Vagina (tissue), 2 donors: ENCODE measurements at regions not wholly inside any gene's neighbourhood (a gene's known extent, or its start where the extent isn't known, plus 50 kb on each side); places are given as distances from the start of the nearest gene placed in this dataset.

Source experiments
- DNase-seq, 2 donors: peaks; one replicate each; pipeline ENCODE4 v3.0.0-alpha.2; 2017; ENCODE audit errors: extremely low spot score in 2 of 2
- H3K27ac ChIP-seq: fragments of 200-600 bp; sonication (generic); one replicate; pipeline ENCODE4 v1.5.1; 2019
- H3K27me3 ChIP-seq: fragments of 200-600 bp; sonication (generic); one replicate; pipeline ENCODE4 v1.5.1; 2019
- H3K36me3 ChIP-seq, 2 donors: fragments of 200-600 bp; sonication (generic); one replicate each; pipeline ENCODE4 v1.5.1; 2017 to 2019
- H3K4me1 ChIP-seq: fragments of 200-600 bp; sonication (generic); one replicate; pipeline ENCODE4 v1.5.1; 2019
- H3K4me3 ChIP-seq, 2 donors: fragments of 200-600 bp; sonication (generic); 1 replicate in 1 of 2; 2 replicates in 1 of 2; pipeline ENCODE4 v1.5.1; 2016 to 2019
- H3K9me3 ChIP-seq: fragments of 200-600 bp; sonication (generic); one replicate; pipeline ENCODE4 v1.5.1; 2019
- CTCF ChIP-seq, 3 experiments: fragments of 450-650 bp in 2 of 3; fragments of 200-600 bp in 1 of 3; sonication (generic) in 1 of 3; IDR thresholded peaks; one replicate each; pipeline ENCODE4 v1.5.1; 2017 to 2019; ENCODE audit warnings: antibody characterized with exemption in 3 of 3, mild to moderate bottlenecking in 2 of 3, moderate library complexity in 2 of 3
- POLR2A ChIP-seq, 2 donors: fragments of 450-650 bp; IDR thresholded peaks; one replicate each; pipeline ENCODE4 v1.6.1; 2017; ENCODE audit warnings: antibody characterized with exemption in 2 of 2, mild to moderate bottlenecking in 2 of 2, moderate library complexity in 2 of 2
- POLR2AphosphoS5 ChIP-seq, 2 donors: sonication (generic); formaldehyde crosslinking; IDR thresholded peaks; one replicate each; pipeline ENCODE4 v1.9.0; 2017; ENCODE audit warnings: antibody characterized with exemption in 2 of 2, mild to moderate bottlenecking in 2 of 2, low read depth in 1 of 2; ENCODE audit not compliant: insufficient read depth in 1 of 2
- intact Hi-C: fragments of 100-400 bp; cut with DNase I; formaldehyde crosslinking; loops from one replicate; pipeline ENCODE4 v1.15.1; 2023

DNA sequence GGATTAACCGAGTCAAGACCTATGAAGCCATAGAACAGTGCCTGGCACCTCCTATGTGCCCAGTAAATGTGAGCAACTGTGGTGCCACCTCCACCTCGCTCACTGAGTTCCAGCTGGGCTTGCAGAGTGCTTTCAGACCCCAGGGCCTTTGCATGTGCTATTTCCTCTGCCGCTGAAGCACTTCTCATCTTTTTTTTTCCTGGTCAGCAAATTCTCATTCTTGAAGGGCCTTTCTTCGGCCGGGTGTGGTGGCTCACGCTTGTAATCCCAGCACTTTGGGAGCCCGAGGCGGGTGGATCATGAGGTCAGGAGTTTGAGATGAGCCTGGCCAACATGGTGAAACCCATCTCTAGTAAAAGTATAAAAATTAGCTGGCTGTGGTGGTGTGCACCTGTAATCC is 76.5 kb downstream of the MSX1 start:
- TF ChIP-seq POLR2A (IDR thresholded peaks at IDR 0.05) (no peak), CTCF (IDR thresholded peaks at IDR 0.05) (no peak), POLR2AphosphoS5 (IDR thresholded peaks at IDR 0.05; ENCODE audit: insufficient read depth in 1 of 2, low read depth in 1 of 2) (no peak)
- no peak for DNase-seq

DNA sequence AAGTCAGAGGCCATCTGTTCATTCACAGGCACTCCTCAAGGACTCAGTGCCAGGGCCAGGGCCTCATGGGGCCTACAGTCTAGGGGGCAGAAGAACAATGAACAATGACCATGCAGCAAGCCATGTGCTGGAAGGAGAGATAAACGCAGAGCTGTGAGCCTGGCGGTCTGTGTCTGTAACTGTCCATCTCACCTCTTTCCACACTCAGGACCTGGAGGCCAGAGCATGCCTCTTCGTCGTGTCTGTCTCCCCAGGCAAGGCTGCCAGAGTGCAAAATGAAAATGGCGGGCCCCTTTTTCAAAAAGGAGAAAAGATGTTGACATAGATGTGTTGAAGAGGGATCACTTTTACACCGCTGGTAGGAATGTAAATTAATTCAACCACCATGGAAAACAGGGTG is 78.5 kb downstream of the MSX1 start:
- Histone ChIP-seq H3K36me3 (no peaks in the 10 kb centered on the region), H3K4me1 (no peaks in the 10 kb centered on the region), H3K27ac (no peak overlapping the region), H3K9me3 (no peaks in the 10 kb centered on the region), H3K4me3 (no peak overlapping the region), H3K27me3 (no peaks in the 10 kb centered on the region)
- TF ChIP-seq POLR2AphosphoS5 (IDR thresholded peaks at IDR 0.05; ENCODE audit: insufficient read depth in 1 of 2, low read depth in 1 of 2) (no peak), POLR2A (IDR thresholded peaks at IDR 0.05) (no peak), CTCF (IDR thresholded peaks at IDR 0.05) (no peak)
- intact Hi-C loops = no loop called here
- DNase-seq = peak; percentile 52 to 67

More for the DNA sequence above, 76.5 kb downstream of the MSX1 start:
- no peak overlapping the region for H3K4me3 ChIP-seq
- no peaks in the 10 kb centered on the region for H3K36me3 ChIP-seq
- intact Hi-C loops = no loop called here
- no peaks in the 10 kb centered on the region for H3K27me3 ChIP-seq
- no peaks in the 10 kb centered on the region for H3K4me1 ChIP-seq
- H3K27ac ChIP-seq = no peak overlapping the region
- no peaks in the 10 kb centered on the region for H3K9me3 ChIP-seq

DNA sequence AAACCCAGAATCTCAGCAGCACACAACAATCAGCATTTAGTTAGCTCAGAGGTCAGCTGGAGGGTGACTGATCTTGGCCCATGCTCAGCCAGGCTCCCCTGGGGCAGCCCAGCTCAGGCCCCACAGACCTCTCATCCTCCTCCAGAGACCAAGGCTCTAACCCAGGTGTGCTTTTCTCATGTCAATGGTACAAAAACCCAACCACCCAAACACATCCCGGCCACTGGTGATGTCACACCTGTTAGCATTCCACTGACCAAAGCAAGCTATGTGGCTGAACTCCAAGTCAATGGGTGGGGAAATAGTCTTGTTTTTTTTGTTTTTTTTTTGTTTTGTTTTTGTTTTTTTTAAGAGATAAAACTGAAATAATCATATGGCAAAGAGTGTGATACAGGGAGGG is 77.5 kb downstream of the CYTL1 start:
- H3K4me3 ChIP-seq = no peak overlapping the region
- no peak overlapping the region for H3K27ac ChIP-seq
- no peaks in the 10 kb centered on the region for H3K9me3 ChIP-seq
- DNase-seq = peak; percentile 29 to 34
- H3K36me3 ChIP-seq = no peaks in the 10 kb centered on the region
- intact Hi-C loops = no loop called here
- H3K4me1 ChIP-seq = no peaks in the 10 kb centered on the region
- no peaks in the 10 kb centered on the region for H3K27me3 ChIP-seq
- TF ChIP-seq CTCF (IDR thresholded peaks at IDR 0.05) (no peak), POLR2AphosphoS5 (IDR thresholded peaks at IDR 0.05; ENCODE audit: insufficient read depth in 1 of 2, low read depth in 1 of 2) (no peak), POLR2A (IDR thresholded peaks at IDR 0.05) (no peak)

DNA sequence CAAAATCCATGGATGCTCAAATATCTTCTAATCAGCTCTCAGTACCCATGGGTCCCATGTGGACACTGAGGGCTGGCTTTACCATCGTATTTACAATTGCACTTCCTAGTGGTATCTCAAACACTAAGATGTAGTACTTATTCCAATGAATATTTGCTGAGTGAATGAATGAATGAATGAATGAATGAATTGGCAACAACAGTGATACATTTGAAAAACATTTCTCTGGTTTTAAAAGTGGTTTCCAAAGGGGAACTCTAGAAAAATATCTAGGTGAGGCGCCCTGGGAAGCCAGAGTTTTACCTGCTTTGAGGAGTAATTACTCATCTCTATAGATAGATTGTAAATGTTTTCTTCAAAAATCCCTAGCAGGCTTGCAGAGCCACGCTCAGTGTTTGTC is 76.6 kb downstream of the CYTL1 start:
- Histone ChIP-seq H3K9me3 (no peaks in the 10 kb centered on the region), H3K36me3 (no peaks in the 10 kb centered on the region), H3K4me1 (no peaks in the 10 kb centered on the region), H3K27ac (no peak overlapping the region), H3K27me3 (no peaks in the 10 kb centered on the region), H3K4me3 (no peak overlapping the region)
- TF ChIP-seq POLR2AphosphoS5 (IDR thresholded peaks at IDR 0.05; ENCODE audit: insufficient read depth in 1 of 2, low read depth in 1 of 2) (no peak), POLR2A (IDR thresholded peaks at IDR 0.05) (no peak), CTCF (IDR thresholded peaks at IDR 0.05) (no peak)
- intact Hi-C loops = no loop called here
- DNase-seq = peak; percentile 9 to 13

- Histone ChIP-seq H3K27me3 (no peaks in the 10 kb centered on the region), H3K36me3 (no peaks in the 10 kb centered on the region), H3K27ac (no peak overlapping the region), H3K9me3 (no peaks in the 10 kb centered on the region), H3K4me1 (no peaks in the 10 kb centered on the region), H3K4me3 (no peak overlapping the region)
- TF ChIP-seq POLR2A (IDR thresholded peaks at IDR 0.05) = no peak
- no peak for TF ChIP-seq CTCF (IDR thresholded peaks at IDR 0.05)
- no peak for TF ChIP-seq POLR2AphosphoS5 (IDR thresholded peaks at IDR 0.05; ENCODE audit: insufficient read depth in 1 of 2, low read depth in 1 of 2)
- DNase-seq = peak; percentile 22 to 79
- intact Hi-C loops = no loop called here
These were observed 74.2 kb downstream of the CYTL1 start for GRCh38 chr4:4945021-4945420.
